ENCODE measurements at regions not wholly inside any gene's neighbourhood (a gene's known extent, or its start where the extent isn't known, plus 50 kb on each side); places are given as distances from the start of the nearest gene placed in this dataset.
"Not testable (repeated sequence)": the region's sequence is repeated elsewhere in the genome, so short reads cannot be mapped to it uniquely, and the experiment has no call there.

DNA sequence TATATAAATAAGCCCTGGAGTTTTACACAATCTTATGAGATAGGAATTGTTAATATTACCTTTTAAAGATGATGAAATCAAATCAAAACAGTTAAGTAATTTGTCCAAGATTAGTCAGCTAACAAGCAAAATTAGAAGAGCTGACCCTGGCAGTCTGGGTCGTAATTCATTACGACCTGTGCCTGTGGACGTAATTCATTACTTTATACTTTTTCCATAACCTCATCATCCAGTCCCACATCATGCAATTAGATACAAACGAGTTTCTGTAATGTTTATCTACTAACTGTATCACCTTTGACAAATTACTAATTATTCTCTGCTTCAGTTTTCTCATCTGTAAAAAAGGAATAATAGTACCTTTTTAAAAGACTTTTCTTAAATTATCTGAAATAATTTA is 665.9 kb downstream of the ZBBX start:
- TF ChIP-seq ZFX (IDR thresholded peaks at IDR 0.05): no peak
- TF ChIP-seq, protein P1, sequence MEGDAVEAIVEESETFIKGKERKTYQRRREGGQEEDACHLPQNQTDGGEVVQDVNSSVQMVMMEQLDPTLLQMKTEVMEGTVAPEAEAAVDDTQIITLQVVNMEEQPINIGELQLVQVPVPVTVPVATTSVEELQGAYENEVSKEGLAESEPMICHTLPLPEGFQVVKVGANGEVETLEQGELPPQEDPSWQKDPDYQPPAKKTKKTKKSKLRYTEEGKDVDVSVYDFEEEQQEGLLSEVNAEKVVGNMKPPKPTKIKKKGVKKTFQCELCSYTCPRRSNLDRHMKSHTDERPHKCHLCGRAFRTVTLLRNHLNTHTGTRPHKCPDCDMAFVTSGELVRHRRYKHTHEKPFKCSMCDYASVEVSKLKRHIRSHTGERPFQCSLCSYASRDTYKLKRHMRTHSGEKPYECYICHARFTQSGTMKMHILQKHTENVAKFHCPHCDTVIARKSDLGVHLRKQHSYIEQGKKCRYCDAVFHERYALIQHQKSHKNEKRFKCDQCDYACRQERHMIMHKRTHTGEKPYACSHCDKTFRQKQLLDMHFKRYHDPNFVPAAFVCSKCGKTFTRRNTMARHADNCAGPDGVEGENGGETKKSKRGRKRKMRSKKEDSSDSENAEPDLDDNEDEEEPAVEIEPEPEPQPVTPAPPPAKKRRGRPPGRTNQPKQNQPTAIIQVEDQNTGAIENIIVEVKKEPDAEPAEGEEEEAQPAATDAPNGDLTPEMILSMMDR (conservative IDR thresholded peaks at IDR 0.05): no peak
- no peak overlapping the region for H3K27ac ChIP-seq

DNA sequence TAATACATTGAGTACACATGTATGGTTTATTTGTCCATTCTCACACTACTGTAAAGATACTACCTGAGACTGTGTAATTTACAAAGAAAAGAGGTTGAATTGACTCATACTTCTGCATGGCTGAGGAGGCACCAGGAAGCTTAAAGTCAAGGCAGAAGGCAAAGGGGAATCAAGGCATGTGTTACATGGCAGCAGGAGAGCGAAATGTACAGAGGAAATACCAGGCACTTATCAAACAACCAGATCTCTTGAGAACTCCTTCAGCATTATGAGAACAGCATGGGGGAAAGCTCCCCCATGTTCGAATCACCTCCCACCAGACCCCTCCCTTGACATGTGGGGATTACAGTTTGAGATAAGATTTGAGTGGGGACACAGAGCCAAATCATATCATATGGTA is 666.3 kb downstream of the ZBBX start:
- no peak overlapping the region for H3K27ac ChIP-seq
- TF ChIP-seq, protein P1 (conservative IDR thresholded peaks at IDR 0.05): no peak
- TF ChIP-seq ZFX (IDR thresholded peaks at IDR 0.05): no peak

DNA sequence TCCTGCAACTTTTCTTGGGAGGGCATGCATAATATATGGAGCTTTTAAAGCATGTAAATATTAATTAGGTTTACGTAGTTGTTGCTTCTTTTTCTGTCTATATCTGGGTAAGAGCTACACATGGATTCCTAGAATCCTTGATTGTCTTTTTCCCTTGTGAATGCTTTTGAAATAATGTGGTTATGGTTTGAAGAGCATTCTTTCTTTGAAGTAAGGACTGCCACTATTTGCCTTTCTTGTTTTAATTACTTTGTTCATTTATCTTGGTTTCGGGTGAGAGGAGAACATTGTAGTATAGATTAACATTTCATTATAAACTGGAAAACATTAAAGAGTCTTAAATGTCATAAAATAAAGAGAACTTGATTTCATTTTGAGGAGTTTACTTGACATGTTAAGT is 674.0 kb downstream of the ZBBX start:
- H3K27ac ChIP-seq: no peak overlapping the region
- TF ChIP-seq ZFX (IDR thresholded peaks at IDR 0.05): no peak
- TF ChIP-seq, protein P1 (conservative IDR thresholded peaks at IDR 0.05): no peak

DNA sequence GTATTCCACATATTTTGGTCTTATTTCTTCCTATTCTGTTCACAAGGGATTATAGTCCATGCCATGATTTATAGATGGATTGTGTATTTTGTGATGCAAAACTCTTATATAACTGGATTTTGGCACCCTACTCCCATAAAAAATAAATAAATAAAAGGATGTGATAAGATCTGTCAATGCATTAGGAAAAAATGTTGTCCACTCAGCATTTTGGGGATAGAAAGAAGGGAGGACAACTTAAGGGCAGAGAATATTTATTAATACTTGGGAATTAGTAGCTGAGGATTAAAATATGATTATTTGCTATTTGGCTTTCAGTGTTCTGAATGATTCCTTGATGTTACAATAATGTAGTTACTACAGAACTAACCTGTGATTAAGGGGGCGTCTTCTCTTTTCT is 682.6 kb downstream of the ZBBX start:
- TF ChIP-seq, protein P1 (conservative IDR thresholded peaks at IDR 0.05): no peak
- no peak for TF ChIP-seq ZFX (IDR thresholded peaks at IDR 0.05)
- no peak overlapping the region for H3K27ac ChIP-seq

DNA sequence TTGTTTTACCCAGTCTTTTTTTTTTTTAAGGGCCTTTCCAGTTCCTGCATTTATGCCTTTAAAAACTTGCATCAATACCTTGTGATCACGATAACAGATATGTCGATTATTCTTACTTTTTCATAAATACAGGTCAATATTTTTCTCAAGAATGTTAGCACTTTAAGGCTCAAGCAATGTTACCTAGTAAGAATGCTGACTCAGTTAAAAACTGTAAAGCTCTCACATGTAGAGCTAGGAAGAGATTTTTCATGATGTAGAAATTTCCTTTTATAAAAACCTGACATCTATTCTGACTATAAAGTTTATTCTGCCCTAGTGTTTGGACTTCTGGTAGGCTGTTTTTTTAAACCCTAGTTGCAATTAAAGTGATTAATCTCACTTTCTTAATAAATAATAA is 684.0 kb downstream of the ZBBX start:
- no peak for TF ChIP-seq ZFX (IDR thresholded peaks at IDR 0.05)
- TF ChIP-seq, protein P1 (conservative IDR thresholded peaks at IDR 0.05): no peak
- H3K27ac ChIP-seq: no peak overlapping the region

DNA sequence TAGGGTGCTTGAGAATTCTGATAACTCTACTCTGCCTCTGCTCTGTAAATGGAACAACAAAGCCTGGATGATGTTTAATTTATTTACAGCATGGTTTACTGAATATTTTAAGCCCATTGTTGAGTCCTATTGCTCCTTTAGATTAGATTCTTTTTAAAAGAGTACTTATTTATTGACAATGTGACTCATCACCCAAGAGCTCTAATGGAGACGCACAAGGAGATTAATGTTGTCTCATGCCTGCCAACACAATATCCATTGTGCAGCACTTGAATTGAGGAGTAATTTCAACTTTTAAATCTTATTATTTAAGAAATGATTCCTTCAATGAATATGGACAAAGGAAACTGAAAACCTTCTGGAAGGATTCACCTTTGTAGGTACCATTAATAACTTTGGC is 691.4 kb downstream of the ZBBX start:
- TF ChIP-seq, protein P1 (conservative IDR thresholded peaks at IDR 0.05): no peak
- no peak for TF ChIP-seq ZFX (IDR thresholded peaks at IDR 0.05)

DNA sequence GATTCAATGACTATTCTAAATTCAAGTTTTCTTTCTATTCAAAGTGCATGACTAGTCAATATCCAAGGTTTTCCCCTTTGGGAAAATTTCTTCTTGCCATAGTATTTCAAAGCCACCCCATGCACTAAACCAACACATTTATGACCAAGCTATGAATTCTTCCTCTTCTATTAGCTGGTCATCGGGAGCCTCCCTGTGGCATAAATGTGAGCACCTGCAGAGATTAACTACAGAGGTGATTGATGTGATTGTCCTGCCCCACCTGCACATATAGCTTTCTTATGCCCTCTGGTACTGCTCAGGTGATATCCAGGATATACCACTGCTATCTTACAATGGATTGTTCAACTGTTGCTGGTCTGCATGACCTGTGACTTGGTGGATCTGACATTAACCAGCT is 694.9 kb downstream of the ZBBX start:
- TF ChIP-seq, protein P1 (conservative IDR thresholded peaks at IDR 0.05): peak; percentile 21
- no peak for TF ChIP-seq ZFX (IDR thresholded peaks at IDR 0.05)
- no peak overlapping the region for H3K27ac ChIP-seq

More for the DNA sequence above, 691.4 kb downstream of the ZBBX start:
- H3K27ac ChIP-seq: no peak overlapping the region

DNA sequence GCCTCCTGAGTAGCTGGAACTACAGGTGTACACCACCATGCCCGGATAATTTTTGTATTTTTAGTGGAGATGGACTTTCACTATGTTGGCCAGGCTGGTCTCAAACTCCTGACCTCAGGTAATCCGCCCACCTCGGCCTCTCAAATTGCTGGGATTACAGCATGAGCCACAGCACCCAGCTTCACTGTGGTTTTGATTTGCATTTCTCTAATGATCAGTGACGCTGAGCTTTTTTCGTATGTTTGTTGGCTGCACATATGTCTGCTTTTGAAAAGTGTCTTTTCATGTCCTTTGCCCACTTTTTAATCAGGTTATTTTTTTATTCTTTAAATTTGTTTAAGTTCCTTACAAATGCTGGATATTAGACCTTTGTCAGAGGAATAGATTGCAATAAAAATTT is 696.0 kb downstream of the ZBBX start:
- not testable (repeated sequence) for H3K27ac ChIP-seq

Measured in C4-2B (cell line).